Effector memory CD8-positive, alpha-beta T cell (primary cell): ENCODE measurements at regions not wholly inside any gene's neighbourhood (a gene's known extent, or its start where the extent isn't known, plus 50 kb on each side); places are given as distances from the start of the nearest gene placed in this dataset.
"Not testable (repeated sequence)": the region's sequence is repeated elsewhere in the genome, so short reads cannot be mapped to it uniquely, and the experiment has no call there.

Experiments used
- ATAC-seq: fragments of 150-1000 bp; cut with Tn5 transposase; replicated peaks from 2 replicates; pipeline ENCODE4 v1.10.0; 2021; ENCODE audit warnings: mild to moderate bottlenecking, moderate library complexity
- DNase-seq, 3 experiments: peaks; one replicate each; pipeline ENCODE4 v3.0.0; 2021
- H3K27ac Mint-ChIP-seq, 2 donors: one replicate each; pipeline ENCODE4 v1.8.0; 2022; ENCODE audit warnings: mild to moderate bottlenecking in 2 of 2, mixed read lengths in 2 of 2, moderate library complexity in 2 of 2
- H3K27me3 Mint-ChIP-seq, 2 donors: one replicate each; pipeline ENCODE4 v1.8.0; 2022; ENCODE audit warnings: mixed read lengths in 2 of 2
- H3K36me3 Mint-ChIP-seq: one replicate; pipeline ENCODE4 v1.8.0; 2022; ENCODE audit warnings: mild to moderate bottlenecking, moderate library complexity, mixed read lengths; ENCODE audit not compliant: insufficient read depth
- H3K4me1 Mint-ChIP-seq, 2 donors: one replicate each; pipeline ENCODE4 v1.8.0; 2022; ENCODE audit warnings: low read depth in 2 of 2, mixed read lengths in 2 of 2
- H3K4me3 Mint-ChIP-seq, 2 donors: one replicate each; pipeline ENCODE4 v1.8.0; 2022; ENCODE audit warnings: mild to moderate bottlenecking in 2 of 2, mixed read lengths in 2 of 2, moderate library complexity in 2 of 2
- H3K9me3 Mint-ChIP-seq, 2 donors: one replicate each; pipeline ENCODE4 v1.8.0; 2022; ENCODE audit warnings: mixed read lengths in 2 of 2

DNA sequence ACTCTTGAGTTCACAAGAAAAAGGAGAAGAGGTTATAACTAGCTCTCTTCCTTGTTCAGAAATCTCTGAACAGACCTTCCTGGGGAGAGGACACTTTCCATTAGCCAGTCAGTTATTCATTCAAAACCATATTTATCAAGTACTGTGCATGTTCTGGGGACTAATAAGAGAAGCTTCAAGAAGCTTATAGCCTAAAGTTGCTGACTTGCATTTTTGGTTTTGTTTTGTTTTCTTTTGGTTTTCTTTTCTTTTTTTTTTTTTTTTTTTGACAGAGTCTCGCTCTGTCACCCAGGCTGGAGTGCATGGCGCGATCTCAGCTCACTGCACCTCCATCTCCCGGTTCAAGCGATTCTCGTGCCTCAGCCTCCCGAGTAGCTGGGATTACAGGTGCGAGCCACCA lies 471.4 kb downstream of the KLF12 start:
- peaks cover 7 to 21% of the 10 kb centered on the region in 2 donors for H3K27me3 Mint-ChIP-seq
- no peak for DNase-seq
- H3K36me3 Mint-ChIP-seq: no peaks in the 10 kb centered on the region
- H3K4me1 Mint-ChIP-seq: peaks cover 0 to 2% of the 10 kb centered on the region in 2 donors
- ATAC-seq: no peak
- no peaks in the 10 kb centered on the region for H3K9me3 Mint-ChIP-seq
- H3K4me3 Mint-ChIP-seq: no peak overlapping the region
- H3K27ac Mint-ChIP-seq: no peak overlapping the region

DNA sequence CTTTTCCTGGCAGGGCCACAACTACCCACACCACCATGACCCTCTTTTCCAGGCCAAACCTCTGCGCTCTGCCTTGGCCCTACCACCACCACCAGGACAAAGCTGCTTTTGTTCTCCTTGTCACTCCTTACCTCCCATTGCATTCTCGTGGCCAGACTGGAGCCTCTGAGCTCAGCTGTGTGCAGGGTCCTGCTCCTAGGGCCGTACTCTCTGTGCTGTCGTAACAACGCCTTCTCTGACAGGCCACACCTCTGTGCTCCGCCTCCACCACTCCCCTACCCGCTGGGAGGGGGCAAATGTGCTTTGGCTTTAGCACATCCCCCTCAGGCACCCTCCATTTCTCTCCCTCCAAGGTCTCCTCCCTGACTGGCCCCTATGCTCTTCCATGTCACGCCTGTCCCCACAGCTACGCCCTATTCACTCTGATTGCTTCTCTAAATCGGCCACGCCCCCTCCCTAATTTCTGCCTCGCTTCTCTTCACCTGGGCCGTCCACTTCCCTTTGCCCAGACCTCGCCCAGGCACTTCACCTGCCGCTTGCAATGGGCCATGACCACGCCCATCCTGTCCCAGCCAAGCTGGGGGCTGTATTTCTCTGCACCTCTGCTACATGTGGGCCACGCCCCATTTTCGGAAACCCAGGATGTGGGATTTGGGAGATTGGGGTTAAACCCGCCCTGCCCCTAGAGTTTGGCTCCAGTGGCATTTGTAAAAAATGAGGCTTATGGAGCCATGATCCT lies 472.3 kb downstream of the KLF12 start:
- ATAC-seq: no peak

DNA sequence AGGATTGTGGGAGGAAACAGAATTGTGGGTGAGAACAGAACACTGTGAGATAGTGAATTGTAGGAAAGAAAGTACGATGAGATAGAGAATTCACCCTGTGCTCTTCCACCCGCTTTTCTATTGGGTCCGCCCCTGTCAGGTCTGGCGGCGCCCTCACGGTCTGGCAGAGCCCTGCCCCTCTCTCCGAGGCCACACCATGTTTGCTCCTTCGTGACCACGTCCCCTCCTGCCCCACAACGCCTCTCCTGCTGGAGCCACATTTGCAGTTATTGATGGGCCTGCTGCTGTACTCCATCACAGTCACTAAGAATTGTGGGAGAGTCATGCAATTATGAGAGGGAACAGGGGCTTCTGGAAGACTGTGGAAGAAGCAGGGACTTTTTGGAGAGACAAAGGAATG lies 473.1 kb downstream of the KLF12 start:
- H3K27ac Mint-ChIP-seq: no peak overlapping the region
- no peak overlapping the region for H3K4me3 Mint-ChIP-seq

More for the DNA sequence above, 472.3 kb downstream of the KLF12 start:
- H3K4me1 Mint-ChIP-seq: peaks cover 0 to 2% of the 10 kb centered on the region in 2 donors
- no peak overlapping the region for H3K4me3 Mint-ChIP-seq
- H3K27me3 Mint-ChIP-seq: peaks cover 11 to 21% of the 10 kb centered on the region in 2 donors
- no peaks in the 10 kb centered on the region for H3K9me3 Mint-ChIP-seq
- no peak overlapping the region for H3K27ac Mint-ChIP-seq
- no peaks in the 10 kb centered on the region for H3K36me3 Mint-ChIP-seq
- no peak for DNase-seq

DNA sequence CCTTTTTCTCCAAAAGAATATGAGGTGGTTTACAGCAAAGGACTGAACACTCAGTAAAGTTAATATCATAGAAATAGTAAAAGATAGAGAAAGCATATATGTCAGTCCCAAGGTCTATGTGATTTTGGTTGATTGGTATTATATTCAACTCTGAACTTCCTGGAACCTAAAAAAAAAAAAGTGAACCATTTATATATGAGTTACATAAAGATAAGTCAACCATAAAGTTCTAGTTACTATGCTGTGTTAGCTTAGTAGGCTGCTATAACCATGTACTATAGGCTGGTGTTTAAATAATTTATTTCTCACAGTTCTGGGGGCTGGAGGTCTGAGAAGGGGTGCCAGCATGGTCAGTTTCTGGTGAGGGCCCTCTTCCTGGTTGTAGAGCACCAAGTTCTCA lies 475.6 kb downstream of the KLF12 start:
- H3K4me1 Mint-ChIP-seq: peaks cover 0 to 2% of the 10 kb centered on the region in 2 donors
- DNase-seq (no peak), ATAC-seq (no peak)
- no peak overlapping the region for H3K27ac Mint-ChIP-seq
- no peaks in the 10 kb centered on the region for H3K36me3 Mint-ChIP-seq
- peaks cover 14 to 21% of the 10 kb centered on the region in 2 donors for H3K27me3 Mint-ChIP-seq
- no peaks in the 10 kb centered on the region for H3K9me3 Mint-ChIP-seq
- no peak overlapping the region for H3K4me3 Mint-ChIP-seq

More for the DNA sequence above, 473.1 kb downstream of the KLF12 start:
- Mint-ChIP-seq H3K4me1 (peaks cover 0 to 2% of the 10 kb centered on the region in 2 donors), H3K36me3 (no peaks in the 10 kb centered on the region), H3K27me3 (peaks cover 14 to 21% of the 10 kb centered on the region in 2 donors), H3K9me3 (no peaks in the 10 kb centered on the region)
- DNase-seq (no peak), ATAC-seq (no peak)

DNA sequence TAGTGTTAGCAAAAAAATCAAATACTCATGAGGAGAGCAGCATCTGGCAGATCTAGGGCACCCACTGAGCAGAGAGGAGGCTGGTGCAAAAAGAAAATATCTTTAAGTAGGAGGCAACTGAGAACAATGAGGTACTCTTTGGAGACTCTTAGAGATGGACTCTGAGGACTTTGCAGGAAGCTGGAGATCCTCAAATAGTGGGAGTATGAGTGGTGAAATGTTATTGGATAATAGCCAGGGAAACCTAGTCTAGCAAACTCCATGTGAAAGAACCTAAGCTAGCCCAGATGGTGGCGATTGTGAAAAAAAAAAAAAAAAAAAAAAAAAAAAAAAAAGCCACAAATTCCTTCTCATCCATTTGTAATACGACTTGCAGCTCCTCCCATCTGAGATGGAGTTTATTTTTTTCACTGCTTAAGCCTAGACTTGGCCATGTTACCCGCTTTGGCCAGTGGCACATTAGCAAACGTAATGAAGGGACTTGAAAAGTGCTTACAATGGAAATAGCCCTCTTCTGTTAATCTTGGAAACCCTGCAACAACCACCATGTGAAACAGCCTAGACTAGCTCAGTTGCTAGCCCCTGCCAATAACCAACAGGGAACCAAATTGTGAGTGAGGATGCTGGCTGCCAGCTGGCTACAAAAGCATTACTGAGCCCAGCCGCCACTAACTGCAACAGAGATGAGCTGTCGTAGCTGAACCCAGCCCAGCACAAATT lies 476.2 kb downstream of the KLF12 start:
- no peak for ATAC-seq
- Mint-ChIP-seq H3K27ac (no peak overlapping the region), H3K4me1 (peaks cover 0 to 2% of the 10 kb centered on the region in 2 donors), H3K9me3 (no peaks in the 10 kb centered on the region), H3K4me3 (no peak overlapping the region), H3K36me3 (no peaks in the 10 kb centered on the region), H3K27me3 (peaks cover 14 to 21% of the 10 kb centered on the region in 2 donors)
- DNase-seq: no peak

DNA sequence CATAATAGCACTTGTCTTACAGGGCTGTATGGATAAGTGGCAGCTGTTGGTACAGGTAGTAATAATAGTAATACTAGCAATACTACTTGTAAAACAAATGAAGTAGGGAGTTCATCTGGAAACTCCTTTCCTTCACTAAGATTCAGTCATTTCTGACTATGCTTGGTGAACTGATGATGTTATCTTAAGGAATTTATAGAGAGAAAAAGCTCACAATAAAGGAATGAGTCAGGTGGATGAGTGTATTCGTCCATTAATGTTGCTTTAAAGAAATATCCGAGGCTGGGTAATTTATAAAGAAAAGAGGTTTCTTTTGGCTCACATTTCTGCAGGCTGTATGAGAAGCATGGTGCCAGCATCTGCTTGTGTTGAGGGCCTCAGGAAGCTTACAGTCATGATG lies 477.3 kb downstream of the KLF12 start:
- no peak for ATAC-seq
- no peaks in the 10 kb centered on the region for H3K9me3 Mint-ChIP-seq

DNA sequence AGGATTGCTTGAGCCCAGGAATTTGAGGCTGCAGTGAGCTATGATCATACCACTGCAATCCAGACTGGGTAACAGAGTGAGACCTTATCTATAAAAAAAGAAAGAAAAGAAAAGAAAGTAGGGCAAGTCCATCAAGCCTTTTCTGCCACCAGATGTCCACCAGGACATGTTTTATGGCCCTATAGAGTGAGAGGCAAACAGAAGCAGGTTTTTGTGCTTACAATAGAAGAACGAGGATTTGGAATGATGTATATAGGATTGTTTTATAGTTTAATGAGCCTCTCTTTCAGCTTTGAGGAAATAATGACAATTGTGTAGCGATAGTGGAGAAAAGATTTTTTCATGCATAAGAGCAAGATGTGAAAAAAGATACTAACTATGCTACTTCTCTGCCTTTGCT lies 480.5 kb downstream of the KLF12 start:
- Mint-ChIP-seq H3K4me1 (no peaks in the 10 kb centered on the region), H3K36me3 (peaks cover 2% of the 10 kb centered on the region), H3K27me3 (peaks cover 0 to 12% of the 10 kb centered on the region in 2 donors), H3K27ac (no peak overlapping the region), H3K9me3 (no peaks in the 10 kb centered on the region), H3K4me3 (no peak overlapping the region)
- DNase-seq (no peak), ATAC-seq (no peak)

More for the DNA sequence above, 477.3 kb downstream of the KLF12 start:
- no peak for DNase-seq
- Mint-ChIP-seq H3K36me3 (no peaks in the 10 kb centered on the region), H3K4me1 (no peaks in the 10 kb centered on the region), H3K27me3 (peaks cover 14 to 15% of the 10 kb centered on the region in 2 donors), H3K27ac (no peak overlapping the region), H3K4me3 (no peak overlapping the region)

DNA sequence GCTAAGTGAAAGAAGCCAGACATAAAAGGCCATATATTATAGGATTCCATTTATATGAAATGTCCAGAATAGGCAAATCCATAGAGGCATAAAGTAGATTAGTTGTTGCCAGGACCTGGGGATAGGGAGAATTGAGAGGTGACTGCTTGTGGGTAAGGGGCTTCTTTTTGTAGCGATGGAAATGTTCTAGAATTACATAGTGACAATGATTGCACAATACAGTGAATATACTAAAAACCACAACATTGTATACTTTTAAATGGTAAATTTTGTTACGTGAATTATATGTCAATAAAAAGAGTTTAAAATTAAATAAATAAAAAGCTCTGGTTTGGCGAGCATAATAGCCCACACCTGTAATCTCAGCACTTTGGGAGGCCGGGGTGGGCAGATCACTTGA lies 486.8 kb downstream of the KLF12 start:
- Mint-ChIP-seq H3K27ac (no peak overlapping the region), H3K27me3 (peaks cover 0 to 13% of the 10 kb centered on the region in 2 donors), H3K4me1 (no peaks in the 10 kb centered on the region), H3K36me3 (peaks cover 2% of the 10 kb centered on the region), H3K4me3 (no peak overlapping the region), H3K9me3 (peaks cover 3 to 6% of the 10 kb centered on the region in 2 donors)
- ATAC-seq (no peak), DNase-seq (no peak)

DNA sequence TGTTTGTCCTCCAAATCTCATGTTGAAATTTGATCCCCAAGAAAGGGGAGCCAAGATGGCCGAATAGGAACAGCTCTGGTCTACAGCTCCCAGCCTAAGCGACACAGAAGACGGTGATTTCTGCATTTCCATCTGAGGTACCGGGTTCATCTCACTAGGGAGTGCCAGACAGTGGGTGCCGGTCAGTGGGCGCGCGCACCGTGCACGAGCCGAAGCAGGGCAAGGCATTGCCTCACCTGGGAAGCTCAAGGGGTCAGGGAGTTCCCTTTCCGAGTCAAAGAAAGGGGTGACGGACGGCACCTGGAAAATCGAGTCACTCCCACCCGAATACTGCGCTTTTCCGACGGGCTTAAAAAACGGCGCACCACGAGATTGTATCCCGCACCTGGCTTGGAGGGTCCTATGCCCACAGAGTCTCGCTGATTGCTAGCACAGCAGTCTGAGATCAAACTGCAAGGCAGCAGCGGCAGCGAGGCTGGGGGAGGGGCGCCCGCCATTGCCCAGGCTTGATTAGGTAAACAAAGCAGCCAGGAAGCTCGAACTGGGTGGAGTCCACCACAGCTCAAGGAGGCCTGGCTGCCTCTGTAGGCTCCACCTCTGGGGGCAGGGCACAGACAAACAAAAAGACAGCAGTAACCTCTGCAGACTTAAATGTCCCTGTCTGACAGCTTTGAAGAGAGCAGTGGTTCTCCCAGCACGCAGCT lies 493.6 kb downstream of the KLF12 start:
- H3K27ac Mint-ChIP-seq: not testable (repeated sequence)

DNA sequence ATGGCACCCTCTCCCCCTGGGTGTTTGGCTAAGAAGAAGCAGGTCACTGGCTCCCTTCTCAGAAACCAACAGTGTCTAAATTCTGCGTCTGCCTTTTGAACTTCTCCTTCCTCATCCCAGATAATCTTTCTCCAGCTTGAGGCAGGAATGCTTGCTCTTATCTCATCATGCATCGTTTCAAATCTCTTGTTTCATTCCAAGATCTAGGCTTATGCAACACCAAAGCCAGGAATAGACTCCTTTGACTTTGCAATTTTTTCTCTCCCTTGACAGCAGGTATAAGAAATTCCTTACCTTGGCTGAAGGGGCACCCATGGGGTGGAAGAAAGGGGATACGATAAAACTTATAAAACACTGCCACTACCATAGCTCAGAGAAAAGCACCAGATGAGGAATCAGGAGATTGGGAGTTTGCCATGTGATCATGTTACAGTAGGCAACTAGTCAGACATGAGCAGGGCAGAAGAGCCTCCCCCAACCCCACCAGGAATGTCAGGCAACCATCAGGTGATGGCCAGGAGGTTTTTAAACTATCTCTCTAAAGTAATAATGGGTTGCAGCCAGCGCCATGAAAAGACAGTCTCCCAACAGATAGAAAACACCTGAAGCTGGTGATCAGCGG lies 498.9 kb downstream of the KLF12 start:
- H3K27me3 Mint-ChIP-seq: peaks cover 41 to 66% of the 10 kb centered on the region in 2 donors
- DNase-seq (no peak), ATAC-seq (no peak)
- H3K27ac Mint-ChIP-seq: no peak overlapping the region
- no peaks in the 10 kb centered on the region for H3K36me3 Mint-ChIP-seq
- H3K4me3 Mint-ChIP-seq: no peak overlapping the region
- no peaks in the 10 kb centered on the region for H3K9me3 Mint-ChIP-seq
- peaks cover 0 to 5% of the 10 kb centered on the region in 2 donors for H3K4me1 Mint-ChIP-seq

More for the DNA sequence above, 493.6 kb downstream of the KLF12 start:
- not testable (repeated sequence) for H3K9me3 Mint-ChIP-seq, H3K4me3 Mint-ChIP-seq, H3K4me1 Mint-ChIP-seq, DNase-seq, H3K36me3 Mint-ChIP-seq, ATAC-seq
- H3K27me3 Mint-ChIP-seq: peaks cover 5 to 23% of the 10 kb centered on the region in 2 donors

DNA sequence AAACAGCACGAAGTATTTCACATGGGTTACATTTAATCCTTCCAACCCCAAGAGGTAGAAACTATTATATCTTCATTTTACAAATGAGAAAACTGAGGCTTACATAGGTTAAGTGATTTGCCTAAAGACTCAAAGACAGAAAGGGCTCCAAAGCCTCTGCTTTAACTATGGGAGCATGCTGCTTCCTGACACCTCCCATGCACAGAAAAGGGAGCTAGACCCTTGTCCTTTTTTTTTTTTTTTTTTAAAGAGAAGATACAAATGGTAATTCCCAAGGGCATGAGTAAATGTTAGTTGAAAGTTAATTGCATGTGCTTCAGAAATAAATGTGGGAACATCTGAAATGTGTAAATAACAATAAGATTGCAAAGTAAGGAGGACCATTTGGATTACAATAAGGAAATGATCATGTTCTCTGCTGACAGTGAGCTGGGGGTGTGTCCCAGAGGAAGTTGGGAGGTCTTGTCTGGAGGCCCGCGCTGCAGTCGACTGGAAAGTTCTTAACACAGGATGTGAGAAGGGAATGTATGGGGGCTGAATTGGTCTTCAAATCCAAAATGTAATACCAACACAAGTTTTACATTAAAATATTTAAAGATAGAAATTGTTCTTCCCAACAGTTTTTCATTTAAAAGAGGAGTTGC lies 500.3 kb downstream of the KLF12 start:
- Mint-ChIP-seq H3K27me3 (peaks cover 47 to 62% of the 10 kb centered on the region in 2 donors), H3K4me3 (no peak overlapping the region), H3K9me3 (no peaks in the 10 kb centered on the region), H3K4me1 (peaks cover 0 to 5% of the 10 kb centered on the region in 2 donors), H3K27ac (no peak overlapping the region), H3K36me3 (no peaks in the 10 kb centered on the region)
- DNase-seq (no peak), ATAC-seq (no peak)

DNA sequence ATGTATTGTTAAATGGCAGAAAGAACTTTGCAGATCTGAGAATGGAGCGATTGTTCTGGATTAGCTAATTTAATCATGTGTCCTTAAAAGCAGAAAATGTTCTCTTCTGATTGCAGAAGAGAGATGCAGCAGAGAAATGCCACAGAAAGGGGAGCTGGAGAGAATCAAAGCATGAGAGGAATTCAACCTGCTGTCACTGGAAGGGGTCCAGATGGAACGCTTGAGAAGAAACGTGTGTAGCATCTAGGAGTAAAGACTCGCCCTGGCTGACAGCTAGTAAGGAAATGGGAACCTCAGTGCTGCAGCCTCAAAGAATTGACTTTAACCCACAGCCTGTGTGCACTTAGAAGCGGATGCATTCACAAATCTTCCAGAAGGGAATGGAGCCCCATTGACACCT lies 502.8 kb downstream of the KLF12 start:
- H3K4me3 Mint-ChIP-seq: no peak overlapping the region
- no peaks in the 10 kb centered on the region for H3K36me3 Mint-ChIP-seq
- no peaks in the 10 kb centered on the region for H3K9me3 Mint-ChIP-seq
- H3K27me3 Mint-ChIP-seq: peaks cover 46 to 47% of the 10 kb centered on the region in 2 donors
- peaks cover 0 to 5% of the 10 kb centered on the region in 2 donors for H3K4me1 Mint-ChIP-seq
- DNase-seq (no peak), ATAC-seq (no peak)
- H3K27ac Mint-ChIP-seq: no peak overlapping the region
